ENCODE measurements at regions not wholly inside any gene's neighbourhood (a gene's known extent, or its start where the extent isn't known, plus 50 kb on each side); places are given as distances from the start of the nearest gene placed in this dataset.

GRCh38 chr3:159860269-159861116, 128.1 kb upstream of the IL12A start:
- TF ChIP-seq, protein P1, sequence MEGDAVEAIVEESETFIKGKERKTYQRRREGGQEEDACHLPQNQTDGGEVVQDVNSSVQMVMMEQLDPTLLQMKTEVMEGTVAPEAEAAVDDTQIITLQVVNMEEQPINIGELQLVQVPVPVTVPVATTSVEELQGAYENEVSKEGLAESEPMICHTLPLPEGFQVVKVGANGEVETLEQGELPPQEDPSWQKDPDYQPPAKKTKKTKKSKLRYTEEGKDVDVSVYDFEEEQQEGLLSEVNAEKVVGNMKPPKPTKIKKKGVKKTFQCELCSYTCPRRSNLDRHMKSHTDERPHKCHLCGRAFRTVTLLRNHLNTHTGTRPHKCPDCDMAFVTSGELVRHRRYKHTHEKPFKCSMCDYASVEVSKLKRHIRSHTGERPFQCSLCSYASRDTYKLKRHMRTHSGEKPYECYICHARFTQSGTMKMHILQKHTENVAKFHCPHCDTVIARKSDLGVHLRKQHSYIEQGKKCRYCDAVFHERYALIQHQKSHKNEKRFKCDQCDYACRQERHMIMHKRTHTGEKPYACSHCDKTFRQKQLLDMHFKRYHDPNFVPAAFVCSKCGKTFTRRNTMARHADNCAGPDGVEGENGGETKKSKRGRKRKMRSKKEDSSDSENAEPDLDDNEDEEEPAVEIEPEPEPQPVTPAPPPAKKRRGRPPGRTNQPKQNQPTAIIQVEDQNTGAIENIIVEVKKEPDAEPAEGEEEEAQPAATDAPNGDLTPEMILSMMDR (IDR thresholded peaks at IDR 0.05): no peak
- TF ChIP-seq POLR2A (IDR thresholded peaks at IDR 0.05): no peak
